ENCODE measurements at regions not wholly inside any gene's neighbourhood (a gene's known extent, or its start where the extent isn't known, plus 50 kb on each side); places are given as distances from the start of the nearest gene placed in this dataset.
A peak's percentile ranks its signal among the peaks of the same experiment; 100 is the strongest.

DNA sequence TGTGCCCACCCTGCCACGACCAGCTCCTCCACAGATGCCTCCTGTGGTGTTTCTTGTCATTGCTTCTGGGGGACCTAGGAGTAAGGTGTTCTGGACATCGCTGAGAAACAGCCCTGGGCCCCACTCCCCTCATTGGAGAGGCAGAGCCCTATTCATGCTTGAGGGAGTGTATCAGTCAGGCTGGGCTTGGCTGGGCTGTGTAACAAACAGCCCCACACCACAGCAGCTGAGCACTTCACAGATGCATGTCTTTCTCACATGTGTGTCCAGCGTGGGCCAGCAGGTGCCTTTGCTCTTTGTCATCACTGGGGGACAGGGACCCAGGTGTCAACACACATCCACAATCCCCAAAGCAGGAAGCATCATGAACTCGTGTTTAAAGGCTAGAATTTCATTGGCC, 65.1 kb upstream of the FBRSL1 start:
- DNase-seq (ENCODE audit: low read depth): no peak

DNA sequence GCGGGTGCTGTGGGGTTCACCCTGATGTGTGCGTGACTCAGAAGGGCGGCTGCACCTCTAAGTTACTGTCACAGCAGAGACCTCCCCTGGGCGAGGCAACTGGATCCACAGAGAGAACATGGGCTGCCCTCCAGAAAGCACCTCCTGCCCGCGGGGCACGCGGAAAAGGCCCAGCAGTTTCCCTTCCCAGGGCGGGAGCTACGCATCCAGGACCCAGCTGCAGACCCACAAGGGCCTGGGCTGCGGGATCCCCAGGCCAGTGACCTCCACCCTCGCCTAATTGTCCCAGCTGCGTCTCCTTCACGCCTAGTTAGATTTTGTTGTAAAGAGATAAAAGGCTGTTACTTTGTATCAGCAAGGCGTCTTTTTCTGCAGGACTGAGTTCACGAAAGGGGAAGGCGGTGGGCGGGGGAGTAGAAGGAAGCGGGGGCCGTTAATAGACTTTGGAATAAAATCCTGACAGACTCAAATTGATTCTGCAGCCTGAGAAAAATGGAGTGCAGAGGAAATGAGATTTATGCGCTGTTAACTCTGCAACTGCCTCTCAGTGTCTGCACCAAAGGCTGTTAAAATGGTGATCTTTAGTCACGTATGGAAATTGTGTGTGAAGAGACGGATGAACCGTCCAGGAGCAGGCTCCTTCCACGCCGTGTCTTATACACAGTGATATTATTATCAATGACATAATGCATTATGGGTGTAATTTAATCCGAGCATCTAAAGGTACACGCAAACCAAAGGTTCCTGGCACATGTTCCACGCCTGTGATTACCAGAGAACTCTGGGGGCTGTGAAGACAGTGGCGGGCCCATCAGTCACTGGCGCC, 65.9 kb upstream of the FBRSL1 start:
- DNase-seq (ENCODE audit: low read depth): no peak

DNA sequence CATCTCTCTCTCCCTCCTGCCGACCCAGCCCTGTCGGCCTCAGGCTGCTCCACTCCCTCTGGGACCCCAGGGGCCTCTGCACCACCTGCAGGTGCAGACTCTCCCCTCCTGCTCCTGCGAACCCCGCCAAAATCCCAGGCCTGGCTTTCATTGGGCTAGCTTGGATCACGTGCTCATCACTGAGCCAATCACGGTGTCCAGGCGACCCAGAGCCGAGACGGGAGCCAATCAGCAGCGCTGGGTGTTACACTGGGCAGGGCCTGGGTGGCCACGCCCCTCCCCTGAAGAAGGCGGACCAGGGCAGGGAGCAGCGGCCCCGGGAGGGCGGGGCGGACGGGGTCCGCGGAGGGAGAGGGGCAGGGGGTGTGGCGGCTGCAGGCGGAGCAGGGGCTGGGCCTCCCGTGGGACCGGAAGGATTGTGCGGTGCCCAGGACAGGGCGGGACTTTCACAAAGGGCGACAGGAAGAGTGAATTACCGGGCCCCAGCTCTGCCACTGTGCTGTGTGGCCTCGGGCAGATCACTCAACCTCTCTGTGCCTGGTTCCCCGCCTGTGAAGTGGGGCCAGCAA, 66.6 kb upstream of the FBRSL1 start:
- peak; percentile 16 for DNase-seq (ENCODE audit: low read depth)

DNA sequence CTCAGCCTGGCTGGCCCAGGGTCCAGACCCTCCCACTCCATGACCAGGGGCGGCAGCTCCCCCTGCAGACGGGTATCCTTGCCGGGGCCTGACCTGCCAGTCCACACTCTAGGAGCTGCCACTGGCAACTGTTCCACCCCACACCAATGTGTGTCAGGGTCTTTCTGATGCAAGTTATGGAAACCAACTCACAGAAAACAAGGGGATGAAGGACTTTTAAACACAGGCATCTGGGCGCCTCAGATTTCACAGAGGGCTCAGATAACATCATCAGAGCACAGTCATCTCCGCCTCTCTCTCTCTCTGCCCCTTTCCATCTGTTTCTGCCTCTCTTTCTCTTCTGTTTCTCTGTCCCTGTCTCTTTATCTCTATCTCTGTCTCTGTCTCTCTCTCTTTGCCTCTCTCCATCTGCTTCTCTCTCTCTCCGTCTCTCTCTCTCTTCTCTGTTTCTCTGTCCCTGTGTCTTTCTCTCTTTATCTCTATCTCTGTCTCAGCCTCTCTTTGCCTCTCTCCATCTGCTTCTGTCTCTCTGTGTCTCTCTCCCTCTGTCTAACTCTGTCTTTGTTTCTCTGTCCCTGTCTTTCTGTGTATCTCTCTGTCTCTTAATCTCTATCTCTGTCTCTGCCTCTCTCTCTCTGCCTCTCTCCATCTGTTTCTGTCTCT, 67.4 kb upstream of the FBRSL1 start:
- no peak for DNase-seq (ENCODE audit: low read depth)

DNA sequence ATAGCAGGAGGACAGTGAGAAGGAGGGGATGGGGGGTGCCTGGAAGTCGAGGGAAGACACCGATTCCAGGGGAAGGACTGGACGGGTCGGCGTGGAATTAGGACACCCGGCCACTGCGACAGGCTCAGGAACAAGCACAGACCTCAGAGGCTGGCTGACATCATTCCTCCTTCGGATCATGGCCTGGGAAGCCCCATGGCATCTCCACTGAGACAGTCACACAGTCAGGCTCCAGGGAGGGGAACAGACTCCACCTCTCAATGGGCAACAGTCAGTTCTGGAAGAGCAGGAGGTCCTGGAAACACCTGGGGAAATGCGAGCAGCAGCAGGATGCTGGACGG, 67.9 kb upstream of the FBRSL1 start:
- DNase-seq (ENCODE audit: low read depth): no peak

DNA sequence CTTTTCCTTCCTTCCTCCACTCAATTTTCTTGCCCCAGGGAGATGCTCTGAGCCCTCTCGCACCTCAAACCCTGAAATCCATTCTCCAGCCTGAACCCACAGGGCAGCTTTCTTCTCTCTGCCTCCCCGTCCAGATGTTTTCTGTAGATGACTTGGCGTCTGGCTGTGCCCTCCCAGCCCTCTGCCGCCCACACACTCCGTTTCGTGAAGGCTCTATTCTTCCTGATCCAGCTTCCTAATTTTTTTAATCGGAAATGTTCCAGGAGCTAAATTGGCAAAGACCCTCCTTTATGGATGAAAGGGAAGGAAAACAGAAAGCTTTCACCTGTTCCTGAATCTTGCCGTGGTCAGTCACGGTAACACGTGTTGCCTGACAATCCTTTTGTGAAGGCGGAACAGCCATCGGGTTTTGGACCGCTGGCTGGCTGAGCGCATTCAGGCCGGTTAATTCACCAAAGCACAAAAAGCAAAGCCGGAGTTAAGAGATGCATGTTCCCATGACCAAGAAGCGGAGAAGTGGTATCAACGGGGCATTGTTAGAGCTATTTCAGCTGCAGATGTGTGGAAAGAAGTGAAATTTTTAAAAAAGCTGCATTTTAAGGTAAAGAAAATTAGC, 70.2 kb upstream of the FBRSL1 start:
- no peak for DNase-seq (ENCODE audit: low read depth)

DNA sequence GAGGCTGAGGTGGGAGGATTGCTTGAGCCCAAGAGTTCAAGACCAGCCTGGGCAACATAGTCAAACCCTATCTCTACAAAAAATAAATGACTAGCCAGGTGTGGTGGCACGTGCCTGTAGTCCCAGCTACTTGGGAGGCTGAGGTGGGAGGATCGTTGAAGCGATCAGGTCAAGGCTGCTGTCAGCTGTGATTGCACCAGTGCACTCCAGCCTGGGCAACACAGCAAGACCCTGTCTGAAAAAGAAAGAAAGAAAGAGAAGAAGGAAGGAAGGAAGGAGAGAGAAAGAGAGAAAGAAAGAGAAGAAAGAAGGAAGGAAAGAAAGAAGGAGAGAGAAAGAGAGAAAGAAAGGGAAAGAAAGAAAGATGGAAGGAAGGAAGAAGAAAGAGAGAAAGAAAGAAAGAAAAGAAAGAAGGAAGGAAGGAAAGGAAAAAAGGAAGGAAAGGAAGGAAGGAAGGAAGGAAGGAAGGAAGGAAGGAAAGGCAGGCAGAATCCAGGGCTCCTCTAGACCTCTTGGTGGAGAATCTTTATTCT, 71.5 kb upstream of the FBRSL1 start:
- no peak for DNase-seq (ENCODE audit: low read depth)

DNA sequence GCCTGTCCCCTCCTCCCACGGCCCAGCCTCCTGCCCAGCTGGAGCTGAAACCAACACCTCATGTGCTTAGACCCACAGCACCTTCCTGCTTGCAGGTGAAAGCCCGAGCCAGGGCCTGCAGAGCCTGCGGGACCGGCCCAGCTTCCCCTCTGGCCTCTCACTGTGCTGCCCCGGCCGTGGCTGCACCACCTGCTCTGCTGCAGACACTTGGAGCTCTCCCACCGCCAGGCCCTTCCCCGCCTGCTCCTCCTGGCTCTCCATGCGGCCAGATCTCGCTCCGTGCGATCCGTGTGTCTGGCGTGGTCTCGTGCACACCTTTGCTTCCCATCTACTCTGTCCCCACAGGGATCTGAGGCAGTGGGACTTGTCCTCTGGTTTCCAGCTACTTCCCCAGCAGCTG, 72.2 kb upstream of the FBRSL1 start:
- DNase-seq (ENCODE audit: low read depth): no peak

DNA sequence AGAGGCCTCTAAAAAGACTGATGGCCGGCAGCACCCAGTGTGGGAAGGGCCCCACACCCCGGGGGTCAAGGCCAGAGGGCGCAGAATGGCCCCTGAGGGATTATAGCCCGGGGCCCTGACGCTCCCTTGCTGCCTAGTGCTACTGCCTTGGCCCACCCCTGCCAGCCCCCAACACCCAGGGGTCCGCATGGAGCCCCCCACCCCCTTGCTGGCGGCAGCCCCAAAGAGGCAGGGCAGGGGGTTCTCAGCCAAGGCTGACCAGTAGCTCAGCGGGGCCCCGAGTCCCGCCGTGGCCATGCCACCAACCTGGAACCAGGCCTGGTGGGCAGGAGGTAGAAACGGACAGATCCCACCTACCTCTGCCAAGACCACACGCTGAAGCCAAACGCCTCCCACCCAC, 73.1 kb upstream of the FBRSL1 start:
- DNase-seq (ENCODE audit: low read depth): no peak

DNA sequence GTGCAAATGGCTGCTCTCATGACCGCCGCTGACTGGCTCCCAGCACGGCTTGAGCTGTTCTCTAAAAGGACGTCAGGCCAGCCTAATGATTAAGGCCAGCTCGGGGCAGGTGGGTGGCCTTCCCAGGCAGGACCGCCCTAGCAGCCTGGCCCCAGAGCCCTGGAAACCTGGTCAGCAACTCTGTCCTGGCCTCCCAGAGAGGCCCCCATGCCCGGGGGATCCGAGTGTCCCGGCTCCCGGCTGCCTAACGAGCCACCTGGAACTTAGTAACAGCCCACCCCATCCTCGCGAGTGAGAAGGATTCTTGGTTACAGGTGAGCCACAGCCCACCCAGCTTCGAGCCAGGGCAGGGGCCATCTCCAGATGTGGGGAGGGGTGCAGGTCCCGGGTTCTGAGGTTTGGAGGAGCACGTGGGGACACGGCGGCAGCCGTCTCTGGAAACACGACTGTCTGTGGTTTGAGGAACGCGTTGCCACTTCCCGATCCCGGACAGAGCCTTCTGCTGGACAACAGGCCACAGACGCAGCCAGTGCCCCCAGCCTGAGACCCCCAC, 73.8 kb upstream of the FBRSL1 start:
- no peak for DNase-seq (ENCODE audit: low read depth)

DNA sequence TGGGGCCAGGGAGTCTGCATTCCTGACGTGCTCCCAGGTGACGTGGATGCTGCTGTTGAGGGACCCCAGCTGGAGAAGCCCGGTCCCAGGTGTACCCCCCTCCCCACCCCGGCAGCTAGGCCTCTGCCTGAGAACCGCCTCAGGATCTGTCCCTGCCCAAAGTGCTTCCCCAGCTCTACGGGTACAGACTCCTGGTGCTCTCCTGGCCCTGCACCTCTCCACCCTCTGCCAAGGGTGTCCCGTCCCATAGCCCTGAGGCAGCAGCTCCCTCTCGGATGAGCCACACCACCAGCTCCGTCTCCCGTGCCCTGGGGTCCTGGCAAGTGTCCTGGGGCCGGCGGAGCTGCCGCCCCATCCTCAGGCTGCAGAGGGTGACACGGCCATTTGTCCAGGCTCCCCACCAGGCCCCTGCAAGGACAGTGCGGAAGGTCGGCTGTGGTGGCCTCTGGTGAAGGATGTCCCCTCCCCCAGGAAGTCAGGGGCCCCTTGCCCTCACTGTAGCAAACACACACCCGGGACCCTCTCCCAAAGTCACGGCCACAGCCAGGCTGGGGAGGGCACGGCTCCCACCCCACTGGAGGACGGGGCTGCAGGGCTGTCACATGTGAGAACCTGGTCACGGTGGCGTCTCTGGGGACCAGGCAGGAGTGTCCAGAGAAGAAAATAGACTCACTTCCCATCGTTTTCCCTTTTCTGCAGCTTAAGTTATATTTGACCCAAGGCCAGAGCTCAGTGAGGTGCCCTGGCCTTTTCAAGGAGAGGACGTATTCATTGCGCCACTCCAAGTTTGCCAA, 74.4 kb upstream of the FBRSL1 start:
- no peak for DNase-seq (ENCODE audit: low read depth)

DNA sequence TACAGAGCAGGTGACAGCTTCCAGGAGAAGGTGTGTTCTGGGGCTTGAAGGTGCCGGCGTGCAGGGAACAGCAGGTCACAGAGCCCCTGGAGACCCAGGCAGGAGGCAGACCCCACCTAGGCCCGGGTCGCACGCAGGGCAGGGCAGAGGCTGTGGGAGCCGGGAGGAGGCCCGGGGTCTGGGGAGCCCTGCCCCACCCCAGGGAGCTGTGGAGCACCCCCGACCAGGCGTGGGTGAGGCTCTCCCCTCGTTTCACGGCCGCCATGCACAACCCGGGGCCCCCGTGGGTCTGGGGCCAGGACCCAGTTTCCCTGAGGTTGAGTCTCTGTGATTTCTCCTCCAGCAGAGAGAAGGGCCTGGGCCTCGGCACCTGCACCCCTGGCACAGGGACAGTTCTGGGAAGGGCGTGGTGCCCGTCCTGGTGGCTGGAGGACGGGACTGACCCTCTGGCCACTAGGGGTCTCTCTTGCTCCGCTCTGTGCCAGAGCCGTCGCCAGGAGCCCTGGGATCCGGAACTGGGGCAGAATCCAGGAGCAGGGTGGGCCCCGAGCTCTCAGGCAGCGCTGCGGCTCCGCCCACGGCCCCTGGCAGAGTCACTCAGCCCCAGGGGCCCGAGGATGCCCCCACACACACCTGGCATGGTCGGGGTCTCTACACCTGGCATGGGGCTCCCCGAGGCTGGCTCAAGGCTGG, 75.2 kb upstream of the FBRSL1 start:
- DNase-seq (ENCODE audit: low read depth): peak; percentile 42

DNA sequence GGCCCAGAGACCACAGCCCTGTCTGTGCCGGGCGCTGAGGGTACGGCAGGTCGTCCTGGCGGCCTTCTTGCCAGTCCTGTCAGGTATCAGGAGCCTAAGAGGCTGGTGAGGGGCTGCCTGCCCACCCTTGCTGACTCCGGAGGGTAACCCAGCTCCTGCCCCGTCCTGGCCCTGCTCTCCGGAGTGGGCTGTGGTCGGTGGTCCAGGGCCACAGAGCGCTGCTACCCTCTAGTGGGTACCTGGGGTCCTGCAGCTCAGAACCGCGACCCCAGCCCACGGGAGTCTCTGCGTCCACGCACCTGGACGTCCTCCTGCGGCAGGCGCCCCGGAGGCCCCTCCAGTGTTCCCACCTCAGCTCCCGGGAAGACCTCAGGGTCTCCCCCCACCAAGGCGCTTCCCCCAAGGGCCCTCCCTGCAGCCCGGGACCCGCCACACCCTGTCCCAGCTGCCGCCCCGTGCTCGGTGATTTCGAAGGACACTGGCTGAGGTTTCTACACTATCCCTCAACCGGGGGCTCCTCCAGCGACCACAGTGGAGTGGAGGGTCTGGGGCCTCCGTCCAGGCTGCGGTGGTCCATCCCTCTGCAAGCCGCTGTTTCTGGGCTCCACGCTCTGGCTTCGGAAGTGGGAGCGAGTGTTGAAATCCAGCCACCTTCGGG, 75.9 kb upstream of the FBRSL1 start:
- DNase-seq (ENCODE audit: low read depth): no peak

DNA sequence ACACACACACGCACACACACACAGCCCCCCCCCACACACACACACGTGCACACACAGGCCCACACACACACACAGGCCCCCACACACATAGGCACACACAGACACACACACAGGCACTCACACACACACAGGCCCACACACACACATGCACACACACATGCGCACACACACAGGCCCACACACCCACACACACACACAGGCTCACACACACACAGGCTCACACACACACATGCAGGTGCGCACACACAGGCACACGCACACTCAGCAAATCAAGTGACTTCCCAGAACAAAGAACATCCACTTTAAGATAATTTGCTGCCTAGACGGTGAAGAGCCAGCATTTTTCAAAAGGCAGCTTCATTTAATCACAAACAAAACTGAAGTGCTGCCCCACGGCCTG, 78.5 kb upstream of the FBRSL1 start:
- DNase-seq (ENCODE audit: low read depth): no peak

DNA sequence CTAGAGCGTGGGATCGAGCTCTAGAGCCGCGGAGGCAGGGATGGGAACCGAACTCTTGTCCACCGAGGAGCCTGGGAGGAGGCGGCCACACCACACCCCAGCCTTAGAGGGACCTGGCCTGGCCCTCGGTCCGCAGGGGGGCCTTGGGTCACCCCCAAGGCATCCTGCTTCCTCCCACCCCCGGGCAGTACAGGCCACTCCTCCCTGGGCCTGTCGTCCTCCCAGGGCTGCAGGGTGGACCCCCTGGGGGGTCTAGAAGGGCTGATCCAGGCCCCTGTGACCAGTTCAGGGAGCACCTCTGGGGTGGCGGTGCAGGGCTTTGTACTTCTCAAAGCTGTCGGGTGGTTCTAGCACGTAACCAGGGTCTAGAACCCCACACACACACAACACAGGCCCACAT, 79.1 kb upstream of the FBRSL1 start:
- DNase-seq (ENCODE audit: low read depth): no peak

DNA sequence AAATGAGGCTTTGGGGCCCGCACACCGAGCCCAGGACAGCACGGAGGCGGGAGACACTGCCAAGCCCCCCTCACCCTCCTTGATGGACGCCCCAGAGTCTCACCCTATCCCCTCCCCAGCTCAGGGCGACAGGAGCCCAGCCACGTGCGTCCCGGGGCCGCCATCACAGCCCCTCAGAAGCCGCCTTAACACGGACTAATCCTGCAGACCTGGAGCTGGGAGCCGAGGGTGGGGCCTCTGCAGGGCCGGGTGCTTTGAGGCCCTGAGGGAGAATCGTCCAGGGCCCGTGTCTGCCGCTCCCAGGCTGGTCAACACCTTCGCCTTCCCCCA, 79.7 kb upstream of the FBRSL1 start:
- no peak for DNase-seq (ENCODE audit: low read depth)

DNA sequence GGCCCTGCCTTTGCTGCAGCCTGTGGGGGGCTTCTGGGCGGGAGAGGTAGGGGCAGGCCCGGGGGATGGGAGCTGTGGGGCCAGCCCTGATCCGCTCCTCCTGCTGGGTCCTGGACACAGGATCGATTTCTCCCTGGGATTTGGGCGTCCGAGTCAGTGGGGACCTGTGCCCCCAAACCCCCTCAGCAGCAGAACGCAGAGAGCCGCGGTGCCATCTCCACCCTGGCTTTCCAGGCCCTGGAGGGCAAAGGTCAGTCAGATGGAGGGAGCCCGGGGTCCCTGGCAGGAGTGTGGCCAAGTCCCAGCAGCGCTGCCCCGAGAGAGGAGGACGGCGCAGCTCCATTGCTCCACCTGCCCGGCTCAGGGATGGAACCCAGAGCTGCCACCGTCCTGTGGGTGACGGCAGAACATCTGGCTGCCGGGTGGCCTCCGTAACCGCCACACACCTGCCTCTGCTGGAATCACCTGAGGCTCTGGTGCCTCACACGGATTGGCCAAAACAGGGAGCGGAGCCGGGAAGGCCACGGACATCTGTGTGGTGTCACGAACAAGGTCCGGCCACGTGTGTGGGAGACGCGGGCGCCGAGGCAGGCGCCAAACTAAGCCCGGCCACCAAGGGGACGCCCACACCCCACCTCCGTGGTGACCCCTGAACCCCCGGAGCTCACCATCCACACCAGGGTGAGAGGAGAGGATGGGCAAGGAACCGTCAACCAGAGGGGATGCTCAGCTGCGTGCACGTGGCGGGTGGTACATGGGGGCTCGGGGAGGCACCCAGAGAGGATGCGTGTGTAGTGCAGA, 80.3 kb upstream of the FBRSL1 start:
- DNase-seq (ENCODE audit: low read depth): no peak

DNA sequence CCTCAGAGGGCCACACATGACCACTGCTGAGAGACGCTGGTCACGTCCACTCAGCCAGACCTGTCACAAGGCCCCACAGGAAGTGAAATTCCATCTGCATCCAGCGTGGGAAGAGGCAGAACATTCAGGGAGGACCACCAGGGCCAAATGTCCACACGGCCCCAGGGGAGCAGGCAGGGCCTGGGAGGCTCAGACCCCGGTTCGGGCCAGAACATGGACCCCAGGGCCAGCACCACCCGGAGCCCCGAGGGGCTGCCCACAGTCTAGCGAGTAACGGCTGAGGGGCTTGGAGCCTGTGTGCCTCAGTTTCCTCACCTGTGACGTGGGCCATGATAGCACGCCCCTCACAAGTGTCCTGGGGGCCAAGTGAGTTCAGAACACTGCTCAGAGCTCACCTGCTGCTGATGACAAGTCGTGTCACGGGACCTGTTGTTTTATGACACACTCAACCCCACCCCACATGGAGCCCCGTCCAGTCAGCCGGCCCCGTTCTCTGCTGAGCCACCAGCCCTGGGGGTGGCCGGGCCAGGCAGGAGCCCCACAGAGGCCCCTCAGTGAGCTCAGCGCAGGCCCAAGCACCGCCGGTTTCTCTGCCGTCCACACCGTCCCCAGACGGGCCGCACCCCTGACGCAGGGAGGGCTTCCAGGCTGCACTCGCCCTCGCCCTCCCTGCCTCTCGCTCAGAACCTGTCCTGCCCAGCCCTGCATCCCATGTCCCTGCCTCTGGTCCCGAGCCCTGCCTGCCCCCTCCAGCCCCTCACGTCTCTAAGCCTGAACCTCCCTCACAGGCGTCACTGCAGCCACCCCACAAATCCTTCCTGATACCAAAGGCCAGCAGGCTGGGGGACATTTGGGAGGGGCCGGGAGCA, 79.5 kb upstream of the GALNT9 start:
- DNase-seq (ENCODE audit: low read depth): no peak

DNA sequence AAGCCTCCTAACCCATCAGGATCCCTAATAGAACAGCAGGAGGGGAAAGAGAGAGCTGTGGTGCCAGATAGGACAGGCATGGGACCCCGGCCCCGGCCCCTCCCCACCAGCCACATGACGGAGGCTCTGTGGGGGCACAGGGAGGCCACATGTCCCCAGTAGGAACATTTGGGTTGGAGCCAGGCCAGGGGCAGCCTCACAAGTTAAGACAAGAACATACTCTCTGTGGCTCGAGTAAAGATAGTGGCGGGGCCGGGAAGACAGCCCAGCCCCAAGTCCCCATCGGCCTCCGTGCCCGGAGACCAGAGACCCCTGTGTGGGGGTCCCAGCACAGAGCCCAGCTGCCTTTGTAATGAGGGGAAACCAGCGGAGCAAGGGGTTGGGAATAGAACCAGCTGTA, 78.6 kb upstream of the GALNT9 start:
- no peak for DNase-seq (ENCODE audit: low read depth)
